ENCODE measurements at regions not wholly inside any gene's neighbourhood (a gene's known extent, or its start where the extent isn't known, plus 50 kb on each side); places are given as distances from the start of the nearest gene placed in this dataset.
A peak's percentile ranks its signal among the peaks of the same experiment; 100 is the strongest.

GRCh38 chr9:108244686-108245085 is 611.1 kb downstream of the ACTL7B start:
- H3K9me3 ChIP-seq (ENCODE audit: insufficient read depth, low read length), result no peaks in the 10 kb centered on the region
- no peak for DNase-seq (ENCODE audit: low read depth, low spot score)
- H3K4me1 ChIP-seq (ENCODE audit: insufficient read depth, insufficient read length), result no peaks in the 10 kb centered on the region
- no peak overlapping the region for H3K4me3 ChIP-seq (ENCODE audit: insufficient read length, low read depth)
- no peak overlapping the region for H3K9ac ChIP-seq (ENCODE audit: insufficient read length, low read depth)
- H3K36me3 ChIP-seq (ENCODE audit: insufficient read depth, insufficient read length, low read length), result no peaks in the 10 kb centered on the region
- TF ChIP-seq SUZ12 (IDR thresholded peaks at IDR 0.05; ENCODE audit: extremely low read depth, insufficient read depth, insufficient read length) (no peak), ZNF274 (IDR thresholded peaks at IDR 0.05; ENCODE audit: low read depth, low read length) (no peak), YY1 (IDR thresholded peaks at IDR 0.05; ENCODE audit: insufficient read depth, insufficient read length) (no peak)
- H3K27me3 ChIP-seq (ENCODE audit: insufficient read depth, insufficient read length), result no peaks in the 10 kb centered on the region

- Histone ChIP-seq H3K36me3 (ENCODE audit: insufficient read depth, insufficient read length, low read length) (no peaks in the 10 kb centered on the region), H3K9me3 (ENCODE audit: insufficient read depth, low read length) (no peaks in the 10 kb centered on the region), H3K4me1 (ENCODE audit: insufficient read depth, insufficient read length) (no peaks in the 10 kb centered on the region), H3K9ac (ENCODE audit: insufficient read length, low read depth) (no peak overlapping the region), H3K27me3 (ENCODE audit: insufficient read depth, insufficient read length) (no peaks in the 10 kb centered on the region), H3K4me3 (ENCODE audit: insufficient read length, low read depth) (no peak overlapping the region)
- TF ChIP-seq SUZ12 (IDR thresholded peaks at IDR 0.05; ENCODE audit: extremely low read depth, insufficient read depth, insufficient read length) (no peak), YY1 (IDR thresholded peaks at IDR 0.05; ENCODE audit: insufficient read depth, insufficient read length) (no peak), ZNF274 (IDR thresholded peaks at IDR 0.05; ENCODE audit: low read depth, low read length) (no peak)
- DNase-seq (ENCODE audit: low read depth, low spot score), result peak; percentile 13
Measured at GRCh38 chr9:108241384-108242073, 614.3 kb downstream of the ACTL7B start.

GRCh38 chr9:108239696-108240321 is 616.0 kb downstream of the ACTL7B start:
- Histone ChIP-seq H3K36me3 (ENCODE audit: insufficient read depth, insufficient read length, low read length) (no peaks in the 10 kb centered on the region), H3K4me3 (ENCODE audit: insufficient read length, low read depth) (no peak overlapping the region), H3K4me1 (ENCODE audit: insufficient read depth, insufficient read length) (no peaks in the 10 kb centered on the region), H3K27me3 (ENCODE audit: insufficient read depth, insufficient read length) (no peaks in the 10 kb centered on the region), H3K9me3 (ENCODE audit: insufficient read depth, low read length) (no peaks in the 10 kb centered on the region), H3K9ac (ENCODE audit: insufficient read length, low read depth) (no peak overlapping the region)
- no peak for DNase-seq (ENCODE audit: low read depth, low spot score)
- no peak for TF ChIP-seq ZNF274 (IDR thresholded peaks at IDR 0.05; ENCODE audit: low read depth, low read length)
- no peak for TF ChIP-seq SUZ12 (IDR thresholded peaks at IDR 0.05; ENCODE audit: extremely low read depth, insufficient read depth, insufficient read length)
- no peak for TF ChIP-seq YY1 (IDR thresholded peaks at IDR 0.05; ENCODE audit: insufficient read depth, insufficient read length)

DNA sequence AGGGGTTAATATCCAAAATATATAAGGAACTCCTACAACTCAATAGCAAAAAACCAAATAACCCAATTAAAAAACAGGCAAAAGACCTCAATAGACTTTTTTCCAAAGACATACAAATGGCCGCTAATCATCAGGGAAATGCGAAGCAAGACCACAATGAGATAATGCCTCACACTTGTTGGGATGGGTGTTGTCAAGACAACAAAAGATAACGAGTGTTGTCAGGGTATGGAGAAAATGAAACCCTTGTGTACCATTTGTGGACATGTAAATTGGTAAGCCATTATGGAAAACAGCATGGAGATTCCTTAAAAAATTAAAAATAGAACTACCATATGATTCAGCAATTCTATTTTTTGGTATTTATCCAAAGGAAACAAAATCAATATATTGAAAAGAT is 620.2 kb downstream of the ACTL7B start:
- Histone ChIP-seq H3K27me3 (ENCODE audit: insufficient read depth, insufficient read length) (no peaks in the 10 kb centered on the region), H3K4me3 (ENCODE audit: insufficient read length, low read depth) (no peak overlapping the region), H3K4me1 (ENCODE audit: insufficient read depth, insufficient read length) (no peaks in the 10 kb centered on the region), H3K9ac (ENCODE audit: insufficient read length, low read depth) (no peak overlapping the region), H3K36me3 (ENCODE audit: insufficient read depth, insufficient read length, low read length) (no peaks in the 10 kb centered on the region), H3K9me3 (ENCODE audit: insufficient read depth, low read length) (no peaks in the 10 kb centered on the region)
- TF ChIP-seq YY1 (IDR thresholded peaks at IDR 0.05; ENCODE audit: insufficient read depth, insufficient read length), result no peak
- no peak for TF ChIP-seq ZNF274 (IDR thresholded peaks at IDR 0.05; ENCODE audit: low read depth, low read length)
- TF ChIP-seq SUZ12 (IDR thresholded peaks at IDR 0.05; ENCODE audit: extremely low read depth, insufficient read depth, insufficient read length), result no peak
- DNase-seq (ENCODE audit: low read depth, low spot score), result no peak

- H3K27me3 ChIP-seq (ENCODE audit: insufficient read depth, insufficient read length), result no peaks in the 10 kb centered on the region
- no peaks in the 10 kb centered on the region for H3K36me3 ChIP-seq (ENCODE audit: insufficient read depth, insufficient read length, low read length)
- no peaks in the 10 kb centered on the region for H3K4me1 ChIP-seq (ENCODE audit: insufficient read depth, insufficient read length)
- DNase-seq (ENCODE audit: low read depth, low spot score), result no peak
- no peak overlapping the region for H3K4me3 ChIP-seq (ENCODE audit: insufficient read length, low read depth)
- no peaks in the 10 kb centered on the region for H3K9me3 ChIP-seq (ENCODE audit: insufficient read depth, low read length)
- no peak overlapping the region for H3K9ac ChIP-seq (ENCODE audit: insufficient read length, low read depth)
- TF ChIP-seq YY1 (IDR thresholded peaks at IDR 0.05; ENCODE audit: insufficient read depth, insufficient read length), result no peak
- TF ChIP-seq SUZ12 (IDR thresholded peaks at IDR 0.05; ENCODE audit: extremely low read depth, insufficient read depth, insufficient read length), result no peak
- no peak for TF ChIP-seq ZNF274 (IDR thresholded peaks at IDR 0.05; ENCODE audit: low read depth, low read length)
Measured at GRCh38 chr9:108234811-108235210, 621.0 kb downstream of the ACTL7B start.

DNA sequence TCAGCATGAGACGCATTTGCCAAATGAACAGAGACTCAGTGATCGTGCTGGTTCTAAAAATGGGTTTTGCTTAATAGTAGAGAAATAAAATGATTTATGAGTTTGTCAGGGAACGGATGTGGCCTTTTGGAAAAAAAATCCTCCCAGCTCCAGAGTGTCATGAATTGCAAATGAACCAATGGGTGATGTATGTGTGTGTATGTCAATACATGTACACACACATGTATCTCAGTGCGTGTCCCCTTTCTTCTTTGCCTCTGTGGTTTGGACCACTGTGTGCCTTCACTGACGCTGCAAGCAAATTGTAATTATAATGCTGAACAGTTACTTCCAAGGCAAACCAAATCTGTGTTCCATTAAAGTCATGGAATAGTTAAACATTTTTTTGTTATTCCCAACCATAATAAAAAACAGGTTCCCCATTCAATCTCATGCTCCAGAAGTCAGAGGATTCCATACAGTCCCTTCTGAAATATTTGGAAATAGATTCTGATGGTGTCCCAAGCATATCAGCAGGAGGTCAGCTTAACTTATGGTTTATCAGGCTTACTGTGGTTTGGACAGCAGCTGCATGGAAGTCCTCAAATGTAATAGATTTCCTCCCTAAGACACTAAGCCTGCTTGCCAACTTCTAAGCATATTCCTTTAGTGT is 630.5 kb downstream of the ACTL7B start:
- H3K9ac ChIP-seq (ENCODE audit: insufficient read length, low read depth), result no peak overlapping the region
- H3K9me3 ChIP-seq (ENCODE audit: insufficient read depth, low read length), result no peaks in the 10 kb centered on the region; the same call in 1 of the 2 replicates
- H3K4me3 ChIP-seq (ENCODE audit: insufficient read length, low read depth), result no peak overlapping the region
- no peaks in the 10 kb centered on the region for H3K27me3 ChIP-seq (ENCODE audit: insufficient read depth, insufficient read length)
- DNase-seq (ENCODE audit: low read depth, low spot score), result no peak
- TF ChIP-seq ZNF274 (IDR thresholded peaks at IDR 0.05; ENCODE audit: low read depth, low read length) (no peak), YY1 (IDR thresholded peaks at IDR 0.05; ENCODE audit: insufficient read depth, insufficient read length) (no peak), SUZ12 (IDR thresholded peaks at IDR 0.05; ENCODE audit: extremely low read depth, insufficient read depth, insufficient read length) (no peak)
- no peaks in the 10 kb centered on the region for H3K36me3 ChIP-seq (ENCODE audit: insufficient read depth, insufficient read length, low read length)
- H3K4me1 ChIP-seq (ENCODE audit: insufficient read depth, insufficient read length), result no peaks in the 10 kb centered on the region

- no peaks in the 10 kb centered on the region for H3K36me3 ChIP-seq (ENCODE audit: insufficient read depth, insufficient read length, low read length)
- DNase-seq (ENCODE audit: low read depth, low spot score), result no peak
- no peaks in the 10 kb centered on the region; the same call in 1 of the 2 replicates for H3K9me3 ChIP-seq (ENCODE audit: insufficient read depth, low read length)
- H3K4me3 ChIP-seq (ENCODE audit: insufficient read length, low read depth), result no peak overlapping the region
- no peaks in the 10 kb centered on the region for H3K4me1 ChIP-seq (ENCODE audit: insufficient read depth, insufficient read length)
- H3K27me3 ChIP-seq (ENCODE audit: insufficient read depth, insufficient read length), result no peaks in the 10 kb centered on the region
- no peak for TF ChIP-seq ZNF274 (IDR thresholded peaks at IDR 0.05; ENCODE audit: low read depth, low read length)
- no peak overlapping the region for H3K9ac ChIP-seq (ENCODE audit: insufficient read length, low read depth)
Measured at GRCh38 chr9:108224716-108225115, 631.1 kb downstream of the ACTL7B start.

Data from NT2/D1 (cell line).